ENCODE measurements at regions not wholly inside any gene's neighbourhood (a gene's known extent, or its start where the extent isn't known, plus 50 kb on each side); places are given as distances from the start of the nearest gene placed in this dataset.
"Not testable (repeated sequence)": the region's sequence is repeated elsewhere in the genome, so short reads cannot be mapped to it uniquely, and the experiment has no call there.

GRCh38 chr20:26094498-26094897 is 397.8 kb upstream of the ZNF337 start:
- not testable (repeated sequence) for TF ChIP-seq OSR1 (CRISPR knock-in tag; IDR thresholded peaks at IDR 0.05); ARNTL (CRISPR knock-in tag; IDR thresholded peaks at IDR 0.05; ENCODE audit: borderline replicate concordance, low read depth); PPARA (CRISPR knock-in tag; IDR thresholded peaks at IDR 0.05; ENCODE audit: borderline replicate concordance); ZFP3 (CRISPR knock-in tag; IDR thresholded peaks at IDR 0.05); CSRNP3 (CRISPR knock-in tag; IDR thresholded peaks at IDR 0.05); POU6F1 (CRISPR knock-in tag; IDR thresholded peaks at IDR 0.05; ENCODE audit: borderline replicate concordance, low read depth); SNAI2 (CRISPR knock-in tag; IDR thresholded peaks at IDR 0.05)

All from SK-N-SH treated with all-trans-retinoic acid at 6 μM for 48 hours (cell line).